Uterus (tissue), 3 donors: ENCODE measurements at regions not wholly inside any gene's neighbourhood (a gene's known extent, or its start where the extent isn't known, plus 50 kb on each side); places are given as distances from the start of the nearest gene placed in this dataset.

Experiments used
- DNase-seq, 2 donors: peaks; one replicate each; pipeline ENCODE4 v3.0.0-alpha.2; 2019 to 2020
- H3K27ac ChIP-seq, 2 donors: fragments of 200-600 bp; sonication (generic); 1 replicate in 1 of 2; 2 replicates in 1 of 2; pipeline ENCODE4 v1.5.1; 2016 to 2018
- H3K27me3 ChIP-seq, 2 donors: fragments of 200-600 bp; sonication (generic); one replicate each; pipeline ENCODE4 v1.5.1; 2018 to 2019; ENCODE audit warnings: control low read depth in 1 of 2
- H3K36me3 ChIP-seq, 2 donors: fragments of 200-600 bp; sonication (generic); one replicate each; pipeline ENCODE4 v1.5.1; 2019; ENCODE audit warnings: control low read depth in 1 of 2
- H3K4me1 ChIP-seq, 2 donors: fragments of 200-600 bp; sonication (generic); one replicate each; pipeline ENCODE4 v1.5.1; 2018 to 2019; ENCODE audit warnings: control low read depth in 1 of 2
- H3K4me3 ChIP-seq, 2 donors: fragments of 200-600 bp; sonication (generic); 1 replicate in 1 of 2; 2 replicates in 1 of 2; pipeline ENCODE4 v1.5.1; 2018 to 2019; ENCODE audit warnings: mild to moderate bottlenecking in 1 of 2
- H3K9me3 ChIP-seq, 2 donors: fragments of 200-600 bp; sonication (generic); one replicate each; pipeline ENCODE4 v1.5.1; 2019; ENCODE audit warnings: control low read depth in 1 of 2
- CTCF ChIP-seq, 4 experiments: fragments of 200-600 bp in 2 of 4; fragments of 450-650 bp in 2 of 4; sonication (generic) in 2 of 4; IDR thresholded peaks; one replicate each; pipeline ENCODE4 v1.5.1; 2016 to 2019; ENCODE audit warnings: antibody characterized with exemption in 4 of 4, mild to moderate bottlenecking in 2 of 4, moderate library complexity in 1 of 4
- POLR2A ChIP-seq, 2 donors: fragments of 450-650 bp; IDR thresholded peaks; one replicate each; pipeline ENCODE4 v1.6.1; 2016; ENCODE audit warnings: antibody characterized with exemption in 2 of 2, mild to moderate bottlenecking in 1 of 2, moderate library complexity in 1 of 2
- intact Hi-C: fragments of 100-400 bp; cut with DNase I; formaldehyde crosslinking; loops from one replicate; pipeline ENCODE4 v1.15.1; 2023; ENCODE audit warnings: low total_unique reads
- donor health status: DM: yes; HTN: yes; CAD: no.

GRCh38 chr10:57395923-57396322 lies 871.8 kb downstream of the IPMK start:
- Histone ChIP-seq H3K27me3 (no peaks in the 10 kb centered on the region), H3K9me3 (no peaks in the 10 kb centered on the region), H3K27ac (no peak overlapping the region), H3K36me3 (no peaks in the 10 kb centered on the region), H3K4me3 (no peak overlapping the region), H3K4me1 (no peaks in the 10 kb centered on the region)
- TF ChIP-seq POLR2A (IDR thresholded peaks at IDR 0.05) (no peak), CTCF (IDR thresholded peaks at IDR 0.05) (no peak)
- no peak for DNase-seq
- intact Hi-C loops: no loop called here

- H3K27me3 ChIP-seq: no peaks in the 10 kb centered on the region
- H3K27ac ChIP-seq: no peak overlapping the region
- intact Hi-C loops: no loop called here
- no peaks in the 10 kb centered on the region for H3K4me1 ChIP-seq
- no peaks in the 10 kb centered on the region for H3K36me3 ChIP-seq
- TF ChIP-seq CTCF (IDR thresholded peaks at IDR 0.05) (no peak), POLR2A (IDR thresholded peaks at IDR 0.05) (no peak)
- no peak for DNase-seq
- no peak overlapping the region for H3K4me3 ChIP-seq
- H3K9me3 ChIP-seq: no peaks in the 10 kb centered on the region
Measured at GRCh38 chr10:57367412-57367811, 900.3 kb downstream of the IPMK start.

- H3K27me3 ChIP-seq: no peaks in the 10 kb centered on the region
- no peak overlapping the region for H3K27ac ChIP-seq
- no peak overlapping the region for H3K4me3 ChIP-seq
- H3K36me3 ChIP-seq: no peaks in the 10 kb centered on the region
- intact Hi-C loops: no loop called here
- TF ChIP-seq CTCF (IDR thresholded peaks at IDR 0.05): no peak
- TF ChIP-seq POLR2A (IDR thresholded peaks at IDR 0.05): no peak
- no peaks in the 10 kb centered on the region for H3K4me1 ChIP-seq
- H3K9me3 ChIP-seq: no peaks in the 10 kb centered on the region
- DNase-seq: no peak
Measured at GRCh38 chr10:57362811-57363210, 904.9 kb downstream of the IPMK start.

- no peak for DNase-seq
- no peak overlapping the region for H3K27ac ChIP-seq
- no peaks in the 10 kb centered on the region for H3K4me1 ChIP-seq
- intact Hi-C loops: no loop called here
- H3K36me3 ChIP-seq: no peaks in the 10 kb centered on the region
- H3K27me3 ChIP-seq: no peaks in the 10 kb centered on the region
- no peak overlapping the region for H3K4me3 ChIP-seq
- TF ChIP-seq POLR2A (IDR thresholded peaks at IDR 0.05) (no peak), CTCF (IDR thresholded peaks at IDR 0.05) (no peak)
- H3K9me3 ChIP-seq: no peaks in the 10 kb centered on the region
Measured at GRCh38 chr10:57353403-57354003, 914.2 kb downstream of the IPMK start.

GRCh38 chr10:57351076-57351475 lies 916.6 kb downstream of the IPMK start:
- no peak for TF ChIP-seq CTCF (IDR thresholded peaks at IDR 0.05)
- TF ChIP-seq POLR2A (IDR thresholded peaks at IDR 0.05): no peak
- intact Hi-C loops: no loop called here
- Histone ChIP-seq H3K36me3 (no peaks in the 10 kb centered on the region), H3K4me1 (no peaks in the 10 kb centered on the region), H3K4me3 (no peak overlapping the region), H3K9me3 (no peaks in the 10 kb centered on the region), H3K27me3 (no peaks in the 10 kb centered on the region), H3K27ac (no peak overlapping the region)
- no peak for DNase-seq
